Caco-2 (cell line): ENCODE measurements at regions not wholly inside any gene's neighbourhood (a gene's known extent, or its start where the extent isn't known, plus 50 kb on each side); places are given as distances from the start of the nearest gene placed in this dataset.

Source experiments
- BruUV-seq: library from RNA; stranded (reverse); fragments of 400-500 nt; replicated peaks from 2 replicates; lab custom pipeline; 2021; lab: Mats Ljungman, UMichigan
- CTCF ChIA-PET: fragments of 300-600 bp; sonication (Branson Sonifier 250); formaldehyde crosslinking; loops from one replicate; lab custom pipeline; 2022; ENCODE audit warnings: antibody characterized with exemption; lab: Charles Lee
- POLR2A ChIA-PET: fragments of 300-600 bp; sonication (Branson Sonifier 250); formaldehyde crosslinking; loops from one replicate; lab custom pipeline; 2022; ENCODE audit warnings: antibody characterized with exemption; lab: Charles Lee
- DNase-seq, 2 experiments: peaks; one replicate each; pipeline versions ENCODE4 v3.0.0 to v3.0.0-alpha.2; 2020 to 2022
- H3K27me3 ChIP-seq: replicated peaks from 2 replicates; pipeline ENCODE4 v1.6.0; 2011; ENCODE audit warnings: low read length; ENCODE audit not compliant: control insufficient read depth, insufficient read depth
- H3K36me3 ChIP-seq: 2 replicates; pipeline ENCODE4 v1.5.1; 2011; ENCODE audit warnings: low read length; ENCODE audit not compliant: control insufficient read depth, insufficient read depth
- H3K4me1 ChIP-seq: fragments of 250-450 bp; sonication (Bioruptor Pico); 2 replicates; pipeline ENCODE4 v1.5.1; 2020; ENCODE audit warnings: mild to moderate bottlenecking
- H3K4me3 ChIP-seq: 2 replicates; pipeline ENCODE4 v1.5.1; 2011; ENCODE audit warnings: low read depth, mild to moderate bottlenecking, control low read depth, low read length
- H3K9me3 ChIP-seq: fragments of 250-450 bp; sonication (Bioruptor Pico); 2 replicates; pipeline ENCODE4 v1.5.1; 2020; ENCODE audit warnings: mild to moderate bottlenecking, moderate library complexity
- H3K27ac Mint-ChIP-seq: one replicate; pipeline ENCODE4 v1.8.0; 2022; ENCODE audit warnings: mixed read lengths; ENCODE audit not compliant: unreplicated experiment
- H3K27me3 Mint-ChIP-seq: one replicate; pipeline ENCODE4 v1.8.0; 2022; ENCODE audit warnings: mixed read lengths; ENCODE audit not compliant: insufficient read depth, unreplicated experiment
- H3K36me3 Mint-ChIP-seq: one replicate; pipeline ENCODE4 v1.8.0; 2022; ENCODE audit warnings: mild to moderate bottlenecking, mixed read lengths; ENCODE audit not compliant: insufficient read depth, unreplicated experiment
- H3K4me1 Mint-ChIP-seq: one replicate; pipeline ENCODE4 v1.8.0; 2022; ENCODE audit warnings: low read depth, mixed read lengths; ENCODE audit not compliant: unreplicated experiment
- H3K4me3 Mint-ChIP-seq: one replicate; pipeline ENCODE4 v1.8.0; 2022; ENCODE audit warnings: mild to moderate bottlenecking, moderate library complexity, mixed read lengths; ENCODE audit not compliant: unreplicated experiment
- H3K9me3 Mint-ChIP-seq: one replicate; pipeline ENCODE4 v1.8.0; 2022; ENCODE audit warnings: mixed read lengths; ENCODE audit not compliant: unreplicated experiment
- intact Hi-C: fragments of 100-400 bp; cut with micrococcal nuclease; formaldehyde crosslinking; loops from one replicate; pipeline ENCODE4 v1.10.0; 2022; ENCODE audit not compliant: unreplicated experiment
- TF ChIP-seq, protein P1 (sequence below), 2 experiments: fragments of 200-600 bp in 1 of 2; IDR thresholded peaks; 1 replicate in 1 of 2; 2 replicates in 1 of 2; pipeline versions ENCODE4 v1.5.1 to v1.8.0; 2011 to 2022; ENCODE audit warnings: antibody characterized with exemption in 1 of 2, control low read depth in 1 of 2, inconsistent platforms in 1 of 2, low read depth in 1 of 2, low read length in 1 of 2, mild to moderate bottlenecking in 1 of 2, moderate library complexity in 1 of 2; ENCODE audit not compliant: insufficient read depth in 1 of 2, severe bottlenecking in 1 of 2, unreplicated experiment in 1 of 2

DNA sequence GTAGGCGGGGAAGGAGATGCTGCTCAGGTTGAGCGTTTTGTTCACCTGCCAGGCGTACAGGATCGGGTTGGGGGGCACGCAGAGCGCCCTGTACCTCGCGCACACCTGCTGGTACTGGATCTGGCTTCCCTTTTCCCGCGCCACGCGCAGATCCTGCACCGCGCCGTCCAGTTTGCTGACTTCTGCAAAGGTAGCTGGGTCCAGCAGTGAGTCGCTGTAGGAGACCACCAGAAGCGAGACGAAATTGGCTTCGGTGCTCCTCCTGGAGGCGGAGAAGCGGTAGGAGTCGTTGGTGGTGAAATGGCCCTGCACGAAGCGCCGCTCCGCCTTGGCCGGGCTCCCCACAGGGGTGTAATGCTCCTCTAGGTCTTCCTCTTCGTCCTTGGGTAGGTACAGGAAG is 90.7 kb upstream of the RAB18 start:
- Mint-ChIP-seq H3K4me3 (no peak overlapping the region), H3K36me3 (no peaks in the 10 kb centered on the region), H3K27ac (no peak overlapping the region), H3K9me3 (peaks cover 14% of the 10 kb centered on the region), H3K4me1 (no peaks in the 10 kb centered on the region), H3K27me3 (peaks cover 20% of the 10 kb centered on the region)
- DNase-seq, result no peak
- BruUV-seq, result no TSS peak
- Histone ChIP-seq H3K4me3 (no peak overlapping the region), H3K27me3 (no peaks in the 10 kb centered on the region), H3K4me1 (no peaks in the 10 kb centered on the region), H3K36me3 (no peaks in the 10 kb centered on the region), H3K9me3 (peaks cover 4% of the 10 kb centered on the region; the same call in 1 of the 2 replicates)
- ChIA-PET POLR2A (no interaction called here), CTCF (no interaction called here)
- TF ChIP-seq, protein P1, sequence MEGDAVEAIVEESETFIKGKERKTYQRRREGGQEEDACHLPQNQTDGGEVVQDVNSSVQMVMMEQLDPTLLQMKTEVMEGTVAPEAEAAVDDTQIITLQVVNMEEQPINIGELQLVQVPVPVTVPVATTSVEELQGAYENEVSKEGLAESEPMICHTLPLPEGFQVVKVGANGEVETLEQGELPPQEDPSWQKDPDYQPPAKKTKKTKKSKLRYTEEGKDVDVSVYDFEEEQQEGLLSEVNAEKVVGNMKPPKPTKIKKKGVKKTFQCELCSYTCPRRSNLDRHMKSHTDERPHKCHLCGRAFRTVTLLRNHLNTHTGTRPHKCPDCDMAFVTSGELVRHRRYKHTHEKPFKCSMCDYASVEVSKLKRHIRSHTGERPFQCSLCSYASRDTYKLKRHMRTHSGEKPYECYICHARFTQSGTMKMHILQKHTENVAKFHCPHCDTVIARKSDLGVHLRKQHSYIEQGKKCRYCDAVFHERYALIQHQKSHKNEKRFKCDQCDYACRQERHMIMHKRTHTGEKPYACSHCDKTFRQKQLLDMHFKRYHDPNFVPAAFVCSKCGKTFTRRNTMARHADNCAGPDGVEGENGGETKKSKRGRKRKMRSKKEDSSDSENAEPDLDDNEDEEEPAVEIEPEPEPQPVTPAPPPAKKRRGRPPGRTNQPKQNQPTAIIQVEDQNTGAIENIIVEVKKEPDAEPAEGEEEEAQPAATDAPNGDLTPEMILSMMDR (IDR thresholded peaks at IDR 0.05; ENCODE audit: insufficient read depth in 1 of 2, low read depth in 1 of 2, low read length in 1 of 2, severe bottlenecking in 1 of 2, unreplicated experiment in 1 of 2), result no peak
- intact Hi-C loops, result no loop called here

- no TSS peak for BruUV-seq
- Histone ChIP-seq H3K36me3 (no peaks in the 10 kb centered on the region), H3K4me1 (no peaks in the 10 kb centered on the region), H3K4me3 (no peak overlapping the region), H3K9me3 (no peaks in the 10 kb centered on the region; the same call in 1 of the 2 replicates), H3K27me3 (no peaks in the 10 kb centered on the region)
- CTCF ChIA-PET, result no interaction called here
- Mint-ChIP-seq H3K9me3 (no peaks in the 10 kb centered on the region), H3K4me3 (no peak overlapping the region), H3K27me3 (peaks cover 24% of the 10 kb centered on the region), H3K36me3 (no peaks in the 10 kb centered on the region), H3K4me1 (no peaks in the 10 kb centered on the region), H3K27ac (no peak overlapping the region)
- POLR2A ChIA-PET, result no interaction called here
- intact Hi-C loops, result no loop called here
- TF ChIP-seq, protein P1 (IDR thresholded peaks at IDR 0.05; ENCODE audit: insufficient read depth in 1 of 2, low read depth in 1 of 2, low read length in 1 of 2, severe bottlenecking in 1 of 2, unreplicated experiment in 1 of 2), result no peak
- DNase-seq, result no peak
Measured at GRCh38 chr10:27410153-27410552, 94.0 kb upstream of the RAB18 start.

- Mint-ChIP-seq H3K4me3 (no peak overlapping the region), H3K4me1 (no peaks in the 10 kb centered on the region), H3K36me3 (no peaks in the 10 kb centered on the region), H3K27ac (no peak overlapping the region), H3K27me3 (peaks cover 35% of the 10 kb centered on the region), H3K9me3 (no peaks in the 10 kb centered on the region)
- Histone ChIP-seq H3K36me3 (no peaks in the 10 kb centered on the region), H3K27me3 (no peaks in the 10 kb centered on the region), H3K9me3 (no peaks in the 10 kb centered on the region; the same call in 1 of the 2 replicates), H3K4me3 (no peak overlapping the region), H3K4me1 (no peaks in the 10 kb centered on the region)
- CTCF ChIA-PET, result no interaction called here
- BruUV-seq, result no TSS peak
- intact Hi-C loops, result no loop called here
- TF ChIP-seq, protein P1 (IDR thresholded peaks at IDR 0.05; ENCODE audit: insufficient read depth in 1 of 2, low read depth in 1 of 2, low read length in 1 of 2, severe bottlenecking in 1 of 2, unreplicated experiment in 1 of 2), result no peak
- no peak for DNase-seq
- POLR2A ChIA-PET, result no interaction called here
Measured at GRCh38 chr10:27407271-27407670, 96.8 kb upstream of the RAB18 start.
